GM12864 (cell line): ENCODE measurements at regions not wholly inside any gene's neighbourhood (a gene's known extent, or its start where the extent isn't known, plus 50 kb on each side); places are given as distances from the start of the nearest gene placed in this dataset.
"Not testable (repeated sequence)": the region's sequence is repeated elsewhere in the genome, so short reads cannot be mapped to it uniquely, and the experiment has no call there.

ENCODE experiments used
- DNase-seq: peaks from one replicate; pipeline ENCODE4 v3.0.0-alpha.2; 2011; ENCODE audit warnings: low read depth
- H3K4me3 ChIP-seq: 2 replicates; pipeline ENCODE4 v1.5.1; 2011; ENCODE audit warnings: mild to moderate bottlenecking, low read depth, low read length, control low read depth
- CTCF ChIP-seq: IDR thresholded peaks from 2 replicates; pipeline ENCODE4 v1.5.1; 2011; ENCODE audit warnings: low read depth, mild to moderate bottlenecking, moderate library complexity, low read length, control low read depth, inconsistent platforms; ENCODE audit errors: missing control alignments

- DNase-seq: no peak
- no peak overlapping the region for H3K4me3 ChIP-seq
- no peak for TF ChIP-seq CTCF
Observed at GRCh38 chr4:91989914-91990313, 313.9 kb upstream of the GRID2 start.

GRCh38 chr4:91990726-91991125, 313.0 kb upstream of the GRID2 start:
- no peak for DNase-seq
- no peak for TF ChIP-seq CTCF
- no peak overlapping the region for H3K4me3 ChIP-seq

GRCh38 chr4:91997045-91997444, 306.7 kb upstream of the GRID2 start:
- no peak for DNase-seq
- no peak overlapping the region for H3K4me3 ChIP-seq
- no peak for TF ChIP-seq CTCF

- DNase-seq: no peak
- no peak overlapping the region for H3K4me3 ChIP-seq
- TF ChIP-seq CTCF: no peak
Observed at GRCh38 chr4:92012899-92013867, 290.6 kb upstream of the GRID2 start.

- H3K4me3 ChIP-seq: no peak overlapping the region
- no peak for DNase-seq
- no peak for TF ChIP-seq CTCF
Observed at GRCh38 chr4:92014067-92014466, 289.7 kb upstream of the GRID2 start.

- no peak overlapping the region for H3K4me3 ChIP-seq
- TF ChIP-seq CTCF: no peak
- no peak for DNase-seq
Observed at GRCh38 chr4:92021203-92021602, 282.6 kb upstream of the GRID2 start.

GRCh38 chr4:92021788-92022187, 282.0 kb upstream of the GRID2 start:
- no peak for DNase-seq
- TF ChIP-seq CTCF: no peak
- no peak overlapping the region for H3K4me3 ChIP-seq

GRCh38 chr4:92028830-92029229, 274.9 kb upstream of the GRID2 start:
- H3K4me3 ChIP-seq, DNase-seq: not testable (repeated sequence)
